Activated CD4-positive, alpha-beta T cell treated with anti-CD3 and anti-CD28 coated beads for 36 hours (primary cell): ENCODE measurements at regions not wholly inside any gene's neighbourhood (a gene's known extent, or its start where the extent isn't known, plus 50 kb on each side); places are given as distances from the start of the nearest gene placed in this dataset.

Experiments
- ATAC-seq: fragments of 200-7000 bp; cut with Tn5 transposase; one replicate; pipeline ENCODE4 v1.10.0; 2021; ENCODE audit warnings: mild to moderate bottlenecking, moderate library complexity
- CTCF ChIA-PET: fragments of 350-600 bp; sonication (Branson Sonifier 250); formaldehyde crosslinking; loops from one replicate; lab custom pipeline; 2021; ENCODE audit warnings: antibody characterized with exemption; lab: Charles Lee
- POLR2A ChIA-PET: fragments of 350-600 bp; sonication (Branson Sonifier 250); formaldehyde crosslinking; loops from one replicate; lab custom pipeline; 2021; ENCODE audit warnings: antibody characterized with exemption, inconsistent platforms; lab: Charles Lee
- DNase-seq: peaks from one replicate; pipeline ENCODE4 v3.0.0-alpha.2; 2020
- H3K27ac Mint-ChIP-seq: one replicate; pipeline ENCODE4 v1.8.0; 2021; ENCODE audit warnings: mixed read lengths
- H3K27me3 Mint-ChIP-seq: one replicate; pipeline ENCODE4 v1.8.0; 2021; ENCODE audit warnings: mixed read lengths
- H3K36me3 Mint-ChIP-seq: one replicate; pipeline ENCODE4 v1.8.0; 2021; ENCODE audit warnings: low read depth, mixed read lengths
- H3K4me1 Mint-ChIP-seq: one replicate; pipeline ENCODE4 v1.8.0; 2021; ENCODE audit warnings: mixed read lengths
- H3K4me3 Mint-ChIP-seq: one replicate; pipeline ENCODE4 v1.8.0; 2021; ENCODE audit warnings: mild to moderate bottlenecking, moderate library complexity, mixed read lengths
- H3K9me3 Mint-ChIP-seq: one replicate; pipeline ENCODE4 v1.8.0; 2021; ENCODE audit warnings: low read depth, mixed read lengths
- intact Hi-C, 2 experiments: fragments of 100-400 bp; cut with DNase I in 1 of 2; cut with micrococcal nuclease in 1 of 2; formaldehyde crosslinking; loops; one replicate each; pipeline versions ENCODE4 v1.14.2 to v1.15.1; 2022 to 2024; cut with DNase I, micrococcal nuclease

GRCh38 chr1:81335876-81336275 is 464.9 kb upstream of the ADGRL2 start:
- DNase-seq (no peak), ATAC-seq (no peak)
- Mint-ChIP-seq H3K4me3 (no peak overlapping the region), H3K27me3 (no peaks in the 10 kb centered on the region), H3K4me1 (no peaks in the 10 kb centered on the region), H3K9me3 (peaks cover 1% of the 10 kb centered on the region), H3K27ac (no peak overlapping the region), H3K36me3 (no peaks in the 10 kb centered on the region)
- intact Hi-C loops, result no loop called here
- CTCF ChIA-PET, result no interaction called here
- POLR2A ChIA-PET, result no interaction called here

GRCh38 chr1:81330521-81330920 is 470.2 kb upstream of the ADGRL2 start:
- H3K27me3 Mint-ChIP-seq, result no peaks in the 10 kb centered on the region
- DNase-seq (no peak), ATAC-seq (no peak)
- CTCF ChIA-PET, result no interaction called here
- H3K9me3 Mint-ChIP-seq, result no peaks in the 10 kb centered on the region
- POLR2A ChIA-PET, result no interaction called here
- intact Hi-C loops, result no loop called here
- H3K27ac Mint-ChIP-seq, result no peak overlapping the region
- no peaks in the 10 kb centered on the region for H3K4me1 Mint-ChIP-seq
- H3K4me3 Mint-ChIP-seq, result no peak overlapping the region
- H3K36me3 Mint-ChIP-seq, result no peaks in the 10 kb centered on the region

GRCh38 chr1:81330111-81330510 is 470.6 kb upstream of the ADGRL2 start:
- Mint-ChIP-seq H3K27ac (no peak overlapping the region), H3K27me3 (no peaks in the 10 kb centered on the region), H3K9me3 (no peaks in the 10 kb centered on the region), H3K4me3 (no peak overlapping the region), H3K36me3 (no peaks in the 10 kb centered on the region), H3K4me1 (no peaks in the 10 kb centered on the region)
- ChIA-PET POLR2A (no interaction called here), CTCF (no interaction called here)
- ATAC-seq (no peak), DNase-seq (no peak)
- intact Hi-C loops, result no loop called here

- ChIA-PET CTCF (no interaction called here), POLR2A (no interaction called here)
- ATAC-seq, result no peak
- intact Hi-C loops, result no loop called here
- Mint-ChIP-seq H3K27me3 (no peaks in the 10 kb centered on the region), H3K36me3 (no peaks in the 10 kb centered on the region), H3K4me3 (no peak overlapping the region), H3K9me3 (no peaks in the 10 kb centered on the region), H3K4me1 (no peaks in the 10 kb centered on the region), H3K27ac (no peak overlapping the region)
- no peak for DNase-seq
Observed at GRCh38 chr1:81329041-81329440, 471.7 kb upstream of the ADGRL2 start.

GRCh38 chr1:81327743-81328142 is 473.0 kb upstream of the ADGRL2 start:
- Mint-ChIP-seq H3K9me3 (no peaks in the 10 kb centered on the region), H3K27me3 (no peaks in the 10 kb centered on the region), H3K4me3 (no peak overlapping the region), H3K36me3 (no peaks in the 10 kb centered on the region), H3K27ac (no peak overlapping the region), H3K4me1 (no peaks in the 10 kb centered on the region)
- ChIA-PET CTCF (interaction anchor here (0.5 kb wide), 1 partner anchor 789 kb away, joined by 3 read pairs; no protein-coding TSS in a partner anchor), POLR2A (no interaction called here)
- no peak for DNase-seq
- ATAC-seq, result no peak
- intact Hi-C loops, result no loop called here

GRCh38 chr1:81327103-81327710 is 473.5 kb upstream of the ADGRL2 start:
- ChIA-PET POLR2A (no interaction called here), CTCF (interaction anchor here (0.5 kb wide), 1 partner anchor 789 kb away, joined by 3 read pairs; no protein-coding TSS in a partner anchor)
- no peak for ATAC-seq

GRCh38 chr1:81326212-81326611 is 474.5 kb upstream of the ADGRL2 start:
- no peaks in the 10 kb centered on the region for H3K4me1 Mint-ChIP-seq
- CTCF ChIA-PET, result no interaction called here
- POLR2A ChIA-PET, result no interaction called here
- no peaks in the 10 kb centered on the region for H3K9me3 Mint-ChIP-seq
- H3K4me3 Mint-ChIP-seq, result no peak overlapping the region
- intact Hi-C loops, result no loop called here
- H3K27me3 Mint-ChIP-seq, result no peaks in the 10 kb centered on the region
- H3K27ac Mint-ChIP-seq, result no peak overlapping the region
- no peaks in the 10 kb centered on the region for H3K36me3 Mint-ChIP-seq
- ATAC-seq, result no peak
- no peak for DNase-seq

More at GRCh38 chr1:81327103-81327710, 473.5 kb upstream of the ADGRL2 start:
- Mint-ChIP-seq H3K4me1 (no peaks in the 10 kb centered on the region), H3K36me3 (no peaks in the 10 kb centered on the region), H3K27ac (no peak overlapping the region), H3K27me3 (no peaks in the 10 kb centered on the region), H3K4me3 (no peak overlapping the region), H3K9me3 (no peaks in the 10 kb centered on the region)
- no peak for DNase-seq
- intact Hi-C loops, result no loop called here

- ChIA-PET CTCF (no interaction called here), POLR2A (no interaction called here)
- no peaks in the 10 kb centered on the region for H3K9me3 Mint-ChIP-seq
- H3K27me3 Mint-ChIP-seq, result no peaks in the 10 kb centered on the region
- intact Hi-C loops, result no loop called here
- ATAC-seq (no peak), DNase-seq (no peak)
- H3K4me1 Mint-ChIP-seq, result no peaks in the 10 kb centered on the region
- H3K4me3 Mint-ChIP-seq, result no peak overlapping the region
- no peaks in the 10 kb centered on the region for H3K36me3 Mint-ChIP-seq
- H3K27ac Mint-ChIP-seq, result no peak overlapping the region
Observed at GRCh38 chr1:81325397-81325796, 475.3 kb upstream of the ADGRL2 start.

GRCh38 chr1:81323862-81324261 is 476.9 kb upstream of the ADGRL2 start:
- DNase-seq, result no peak
- Mint-ChIP-seq H3K27me3 (no peaks in the 10 kb centered on the region), H3K4me3 (no peak overlapping the region), H3K36me3 (no peaks in the 10 kb centered on the region), H3K27ac (no peak overlapping the region), H3K4me1 (no peaks in the 10 kb centered on the region), H3K9me3 (no peaks in the 10 kb centered on the region)
- intact Hi-C loops, result no loop called here
- no peak for ATAC-seq
- CTCF ChIA-PET, result no interaction called here
- POLR2A ChIA-PET, result no interaction called here

- ATAC-seq (no peak), DNase-seq (no peak)
- H3K27ac Mint-ChIP-seq, result no peak overlapping the region
- H3K27me3 Mint-ChIP-seq, result no peaks in the 10 kb centered on the region
- intact Hi-C loops, result no loop called here
- no peaks in the 10 kb centered on the region for H3K4me1 Mint-ChIP-seq
- POLR2A ChIA-PET, result no interaction called here
- H3K9me3 Mint-ChIP-seq, result no peaks in the 10 kb centered on the region
- CTCF ChIA-PET, result no interaction called here
- no peaks in the 10 kb centered on the region for H3K36me3 Mint-ChIP-seq
- no peak overlapping the region for H3K4me3 Mint-ChIP-seq
Observed at GRCh38 chr1:81317191-81317590, 483.5 kb upstream of the ADGRL2 start.

- no peaks in the 10 kb centered on the region for H3K4me1 Mint-ChIP-seq
- CTCF ChIA-PET, result no interaction called here
- no peak overlapping the region for H3K27ac Mint-ChIP-seq
- no peaks in the 10 kb centered on the region for H3K36me3 Mint-ChIP-seq
- ATAC-seq (no peak), DNase-seq (no peak)
- H3K9me3 Mint-ChIP-seq, result no peaks in the 10 kb centered on the region
- intact Hi-C loops, result no loop called here
- H3K27me3 Mint-ChIP-seq, result no peaks in the 10 kb centered on the region
- H3K4me3 Mint-ChIP-seq, result no peak overlapping the region
- POLR2A ChIA-PET, result no interaction called here
Observed at GRCh38 chr1:81314513-81315233, 486.1 kb upstream of the ADGRL2 start.

GRCh38 chr1:81313289-81313688 is 487.4 kb upstream of the ADGRL2 start:
- H3K4me1 Mint-ChIP-seq, result no peaks in the 10 kb centered on the region
- POLR2A ChIA-PET, result no interaction called here
- intact Hi-C loops, result no loop called here
- DNase-seq, result no peak
- H3K36me3 Mint-ChIP-seq, result no peaks in the 10 kb centered on the region
- H3K27ac Mint-ChIP-seq, result no peak overlapping the region
- CTCF ChIA-PET, result no interaction called here
- H3K4me3 Mint-ChIP-seq, result no peak overlapping the region
- ATAC-seq, result no peak
- no peaks in the 10 kb centered on the region for H3K27me3 Mint-ChIP-seq
- no peaks in the 10 kb centered on the region for H3K9me3 Mint-ChIP-seq
